Medulla oblongata (tissue), 1 donor: ENCODE measurements at regions not wholly inside any gene's neighbourhood (a gene's known extent, or its start where the extent isn't known, plus 50 kb on each side); places are given as distances from the start of the nearest gene placed in this dataset.

Source experiments
- DNase-seq: peaks from one replicate; pipeline ENCODE4 v3.0.0-alpha.2; 2015; ENCODE audit errors: extremely low spot score

DNA sequence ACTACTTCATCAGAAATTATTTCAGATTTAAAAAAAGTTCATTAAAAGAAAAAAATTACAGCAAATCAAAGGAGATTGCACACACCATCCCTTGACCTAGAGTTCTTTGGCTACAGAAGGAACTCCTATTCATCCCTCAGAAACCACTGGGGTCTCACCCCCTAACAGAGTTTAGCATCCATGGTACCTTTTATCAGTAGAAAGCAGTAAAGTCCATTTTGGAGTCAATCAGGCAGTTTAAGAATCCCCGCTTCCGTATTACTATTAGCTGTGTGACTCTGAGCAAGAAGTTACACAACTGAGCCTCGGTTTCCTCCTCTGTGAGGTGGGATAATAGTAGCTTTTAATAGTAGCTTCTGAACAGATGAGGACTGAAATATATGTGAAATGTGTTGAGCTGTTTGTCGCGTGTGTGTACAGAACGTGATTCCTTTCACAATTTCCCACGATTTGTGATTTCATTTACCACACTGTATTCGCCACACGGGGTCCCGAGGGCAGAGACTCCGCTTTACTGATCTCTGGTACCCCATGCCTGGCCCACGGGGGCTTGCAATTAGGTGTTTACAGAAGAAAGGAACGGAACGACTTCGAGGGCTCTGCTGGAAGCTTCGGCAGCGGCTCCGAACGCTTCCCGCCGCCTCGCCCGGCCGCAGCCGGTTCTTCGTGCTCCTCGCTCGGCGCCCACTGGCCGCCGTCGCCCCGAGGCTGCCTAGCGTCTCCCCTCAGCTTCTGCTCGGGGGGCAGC lies 72.5 kb upstream of the ZBED5 start:
- DNase-seq, result peak; percentile 28

DNA sequence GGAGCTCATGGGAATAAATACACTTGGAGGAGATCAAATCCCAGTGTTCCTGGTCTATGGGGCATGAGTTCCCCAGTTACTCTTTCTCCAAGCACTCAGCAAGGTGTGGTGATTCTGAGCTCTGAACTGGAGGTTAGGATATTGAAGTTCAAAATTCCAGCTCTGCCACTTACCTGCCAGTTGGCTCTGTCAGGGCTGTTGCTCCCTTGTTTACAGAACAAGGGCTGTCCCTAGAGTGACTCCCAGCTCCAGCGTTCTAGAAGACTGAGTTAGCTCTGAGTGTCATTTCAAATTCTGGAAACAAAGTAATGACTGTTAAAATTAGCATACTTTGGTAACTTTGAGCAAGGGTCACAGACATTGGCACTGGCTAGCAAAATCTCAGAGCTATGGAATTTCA lies 69.7 kb upstream of the ZBED5 start:
- no peak for DNase-seq

DNA sequence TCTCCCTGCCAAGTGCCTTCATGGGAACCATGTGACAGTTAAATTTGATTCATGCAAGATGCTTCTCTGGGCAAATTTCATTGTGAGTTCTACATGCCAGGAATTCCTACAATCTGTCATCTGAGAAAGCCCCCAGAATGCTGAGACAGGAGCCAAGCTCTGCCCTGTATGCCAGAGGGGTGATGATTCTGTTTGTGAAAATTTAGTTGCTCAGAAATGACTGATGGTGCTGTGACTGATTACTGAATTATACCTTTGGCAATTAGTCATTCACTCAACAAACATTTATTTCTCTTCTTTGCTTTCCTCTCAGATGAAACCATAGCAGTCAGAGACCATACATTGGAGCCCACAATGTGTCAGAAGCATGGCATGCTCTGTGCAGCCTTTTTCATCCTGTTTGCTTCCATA lies 69.0 kb upstream of the ZBED5 start:
- no peak for DNase-seq

DNA sequence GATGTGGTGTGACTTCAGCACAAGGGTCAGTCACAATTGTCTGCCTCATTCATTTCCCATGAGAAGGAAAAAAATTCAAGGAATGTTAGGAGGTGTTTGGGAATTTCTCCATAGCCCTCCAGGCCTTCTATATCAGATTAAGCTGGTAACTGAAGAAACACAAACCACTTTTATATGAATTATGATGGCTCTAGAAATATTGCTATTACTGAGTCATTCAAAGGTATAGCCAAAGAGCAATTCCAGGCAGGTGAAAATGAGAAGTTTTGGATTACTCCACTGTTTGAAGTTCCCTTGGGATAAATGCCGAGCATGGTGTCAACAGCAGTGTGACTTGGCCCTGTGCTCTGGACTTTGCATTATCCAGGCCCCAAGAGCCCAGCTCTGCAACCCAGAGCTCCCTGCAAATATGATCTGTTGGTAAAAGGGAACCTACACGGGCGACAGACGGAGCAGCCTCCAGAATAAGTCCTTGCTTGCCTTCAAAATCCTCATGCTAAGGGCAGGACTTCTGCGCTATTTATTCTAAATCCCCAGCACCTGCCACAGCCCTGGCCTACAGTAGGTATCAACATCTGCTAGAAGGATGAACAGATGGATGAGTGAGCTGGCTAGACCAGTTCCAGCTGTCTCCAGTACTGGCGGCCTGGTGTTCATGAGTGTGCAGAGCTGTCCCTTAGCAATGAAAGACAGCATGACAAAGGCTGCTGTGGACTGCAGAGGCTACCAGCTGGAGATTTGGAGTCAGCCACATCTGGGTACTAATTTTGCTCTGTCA lies 67.5 kb upstream of the ZBED5 start:
- no peak for DNase-seq

DNA sequence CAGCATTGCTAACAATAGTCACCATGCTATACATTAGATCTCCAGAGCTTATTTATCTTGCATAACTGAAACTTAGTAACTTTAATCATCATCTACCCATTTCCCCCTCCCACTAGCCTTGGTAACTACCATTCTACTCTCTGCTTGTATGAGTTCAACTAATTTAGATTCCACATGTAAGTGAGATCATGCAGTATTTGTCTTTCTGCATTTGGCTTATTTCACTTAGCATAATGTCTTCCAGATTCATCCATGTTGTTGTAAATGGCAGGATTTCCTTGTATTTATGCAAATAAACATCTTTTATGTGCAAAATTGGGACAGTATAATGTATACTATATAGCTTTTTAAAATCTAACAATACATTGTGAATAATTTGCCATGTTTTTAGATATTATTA lies 66.0 kb upstream of the ZBED5 start:
- no peak for DNase-seq

DNA sequence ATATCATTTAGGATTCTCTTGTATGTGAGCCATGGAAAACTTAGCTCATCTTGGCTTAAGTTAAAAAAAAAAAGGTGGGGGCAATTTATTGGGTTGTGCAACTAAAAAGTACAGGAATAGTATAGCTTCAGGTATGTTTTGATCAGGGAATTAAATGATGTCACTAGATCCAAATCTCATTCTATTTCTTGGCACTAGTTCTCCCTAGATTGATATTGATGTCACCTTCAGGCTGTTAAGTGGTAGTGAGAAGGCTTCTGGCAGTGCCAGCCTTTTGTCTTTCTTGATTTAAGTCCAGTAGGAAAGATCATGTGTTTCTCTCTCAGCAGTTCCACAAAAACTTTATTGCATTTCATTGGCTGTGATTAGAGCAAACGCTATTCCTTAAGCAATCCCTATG lies 65.0 kb upstream of the ZBED5 start:
- DNase-seq, result no peak

DNA sequence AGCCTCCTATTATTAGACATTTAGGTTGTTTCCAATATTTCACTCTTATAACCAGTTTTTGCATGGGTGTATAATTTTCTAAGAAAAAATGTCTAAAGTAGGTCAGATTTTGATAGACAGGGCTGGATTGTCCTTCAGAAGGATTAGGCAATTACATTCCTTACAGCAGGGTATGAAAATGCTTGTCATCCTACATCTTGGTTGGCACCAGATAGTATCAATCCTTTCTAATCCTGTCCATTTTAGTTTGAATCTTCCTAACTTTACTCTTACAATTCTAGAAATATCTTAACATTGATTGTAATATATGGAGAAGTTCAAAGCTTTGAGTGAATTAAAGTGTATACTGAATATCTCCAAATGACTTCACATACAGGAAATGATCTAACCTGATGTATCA lies 63.0 kb upstream of the ZBED5 start:
- no peak for DNase-seq

DNA sequence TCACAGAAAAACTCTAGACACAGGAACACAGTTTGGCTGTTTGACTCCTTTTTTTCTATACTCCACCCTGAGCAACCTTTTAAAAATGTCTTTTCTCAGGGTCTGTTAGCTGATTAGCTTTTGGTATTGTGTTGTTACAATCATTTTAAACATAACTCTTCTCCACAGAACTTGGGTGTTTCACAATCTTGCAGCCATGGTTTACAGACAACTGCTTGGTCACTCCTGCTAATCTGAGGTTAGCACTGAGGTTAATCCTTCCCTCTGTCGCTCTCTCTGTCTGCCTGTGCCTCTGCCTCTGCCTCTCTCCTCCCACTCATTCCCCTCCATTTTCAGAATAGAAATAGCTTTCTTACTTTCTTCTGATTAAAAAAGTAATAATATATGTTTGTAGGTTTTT lies 62.4 kb upstream of the ZBED5 start:
- DNase-seq, result no peak

DNA sequence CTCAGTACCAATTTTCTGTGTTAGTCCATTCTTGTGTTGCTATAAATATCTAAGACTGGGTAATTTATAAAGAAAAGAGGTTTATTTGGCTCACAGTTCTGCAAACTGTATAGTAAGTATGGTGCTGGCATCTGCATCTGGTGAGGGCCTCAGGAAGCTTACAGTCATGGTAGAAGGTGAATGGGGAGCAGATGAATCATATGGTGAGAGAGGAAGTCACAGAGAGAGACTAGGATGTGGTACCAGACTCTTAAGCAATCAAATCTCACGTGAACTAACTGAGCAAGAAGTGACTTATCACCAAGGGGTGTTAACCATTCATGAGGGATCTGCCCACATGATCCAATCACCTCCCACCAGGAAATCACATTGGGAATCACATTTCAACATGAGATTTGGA lies 60.8 kb upstream of the ZBED5 start:
- DNase-seq, result no peak

DNA sequence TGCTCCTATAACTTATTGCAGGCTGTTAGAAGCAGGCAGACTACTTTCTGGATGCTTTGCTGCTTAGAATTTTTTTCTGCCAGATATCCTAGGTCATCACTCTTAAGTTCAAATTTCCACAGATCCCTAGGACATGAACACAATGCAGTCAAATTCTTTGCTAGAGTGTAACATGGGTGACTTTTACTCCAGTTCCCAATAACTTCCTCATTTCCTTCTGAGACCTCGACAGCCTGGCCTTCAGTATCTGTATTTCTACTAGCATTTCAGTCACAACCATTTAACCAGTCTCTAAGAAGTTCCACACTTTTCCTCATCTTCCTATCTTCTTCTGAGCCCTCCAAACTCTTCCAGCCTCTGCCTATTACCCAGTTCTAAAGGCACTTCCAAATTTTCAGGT lies 60.4 kb upstream of the ZBED5 start:
- no peak for DNase-seq

DNA sequence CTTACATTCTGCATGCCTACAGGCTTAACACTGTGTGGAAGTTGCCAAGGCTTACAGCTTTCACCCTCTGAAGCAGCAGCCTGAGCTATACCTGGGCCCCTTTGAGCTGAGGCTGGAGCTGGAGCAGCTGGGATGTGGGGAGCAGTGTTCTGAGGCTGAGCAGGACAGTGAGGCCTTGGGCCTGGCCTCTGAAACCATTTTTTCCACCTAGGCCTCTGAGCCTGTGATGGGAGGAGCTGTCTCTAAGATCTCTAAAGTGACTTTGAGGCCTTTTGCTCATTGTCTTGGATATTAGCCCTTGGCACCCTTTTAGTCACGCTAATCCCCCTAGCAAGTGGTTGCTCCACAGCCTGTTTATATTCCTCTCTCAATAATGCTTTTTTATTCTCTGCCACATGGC lies 59.9 kb upstream of the ZBED5 start:
- DNase-seq, result no peak

DNA sequence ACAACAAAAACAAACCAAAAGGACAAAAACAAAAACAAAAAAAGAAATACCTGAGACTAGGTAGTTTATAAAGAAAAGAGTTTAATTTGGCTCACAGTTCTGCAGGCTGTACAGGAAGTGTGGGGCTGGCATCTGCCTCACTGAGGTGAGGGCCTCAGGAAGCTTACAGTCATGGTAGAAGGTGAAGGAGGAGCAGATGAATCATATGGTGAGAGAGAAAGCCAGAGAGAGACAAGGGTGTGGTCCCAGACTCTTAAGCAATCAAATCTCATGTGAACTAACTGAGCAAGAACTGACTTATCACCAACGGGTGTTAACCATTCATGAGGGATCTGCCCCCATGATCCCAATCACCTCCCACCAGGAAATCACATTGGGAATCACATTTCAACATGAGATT lies 58.8 kb upstream of the ZBED5 start:
- no peak for DNase-seq

DNA sequence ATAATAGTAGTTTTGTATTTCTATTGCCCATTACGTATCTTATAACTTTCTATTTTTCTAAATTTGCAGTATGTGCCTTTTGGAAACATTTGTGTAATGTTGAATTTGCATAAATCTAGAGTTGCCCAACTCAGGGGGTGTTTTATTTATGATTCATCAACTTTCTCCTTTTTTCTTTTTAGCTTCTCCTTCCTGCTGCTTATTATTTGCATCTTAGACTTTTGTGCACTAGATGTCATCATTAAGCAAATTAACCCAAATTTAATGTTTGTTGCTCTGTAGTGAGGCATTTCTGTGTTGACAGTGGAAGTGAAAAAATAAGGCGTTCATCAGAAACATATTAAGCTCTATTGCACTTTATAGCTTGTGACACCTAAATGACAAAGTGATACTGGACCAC lies 56.2 kb upstream of the ZBED5 start:
- no peak for DNase-seq

DNA sequence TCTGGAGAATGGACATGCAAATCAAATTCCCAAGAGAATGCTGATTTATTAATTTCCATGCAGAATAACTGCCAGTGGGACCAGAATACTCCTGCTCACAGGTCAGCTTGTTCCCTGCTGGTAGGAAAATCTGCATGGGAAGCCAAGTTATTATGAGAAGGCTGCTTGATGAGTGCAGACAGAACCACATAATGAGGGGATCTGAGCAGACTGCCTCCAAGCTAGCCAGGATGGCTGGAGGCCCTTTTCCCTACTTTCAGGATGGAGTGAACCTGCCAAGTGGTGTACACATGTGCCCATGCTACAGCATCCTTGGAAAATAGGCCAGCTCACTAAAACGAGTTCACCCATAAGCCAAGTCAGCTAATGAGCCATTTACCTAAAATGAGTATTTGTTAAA lies 55.2 kb upstream of the ZBED5 start:
- peak; percentile 21 for DNase-seq

DNA sequence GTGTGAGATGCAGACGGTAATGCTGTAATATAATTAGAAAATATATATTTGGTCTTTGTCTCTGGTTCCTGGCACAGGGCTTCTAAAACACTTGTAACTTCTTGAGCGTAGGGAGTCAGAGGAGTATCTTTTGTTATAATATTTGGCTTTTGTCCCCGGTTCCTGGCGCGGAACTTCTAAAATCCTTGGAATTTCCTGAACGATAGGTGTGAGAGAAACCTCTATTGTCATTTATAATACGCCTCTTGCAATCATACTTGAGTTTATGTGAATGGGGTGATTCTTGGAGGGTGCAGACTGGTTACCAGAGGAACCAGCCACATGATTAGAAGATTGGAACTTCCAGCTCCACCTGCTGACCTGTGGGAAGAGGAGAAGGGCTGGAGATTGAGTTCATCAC lies 54.1 kb upstream of the ZBED5 start:
- DNase-seq, result no peak

DNA sequence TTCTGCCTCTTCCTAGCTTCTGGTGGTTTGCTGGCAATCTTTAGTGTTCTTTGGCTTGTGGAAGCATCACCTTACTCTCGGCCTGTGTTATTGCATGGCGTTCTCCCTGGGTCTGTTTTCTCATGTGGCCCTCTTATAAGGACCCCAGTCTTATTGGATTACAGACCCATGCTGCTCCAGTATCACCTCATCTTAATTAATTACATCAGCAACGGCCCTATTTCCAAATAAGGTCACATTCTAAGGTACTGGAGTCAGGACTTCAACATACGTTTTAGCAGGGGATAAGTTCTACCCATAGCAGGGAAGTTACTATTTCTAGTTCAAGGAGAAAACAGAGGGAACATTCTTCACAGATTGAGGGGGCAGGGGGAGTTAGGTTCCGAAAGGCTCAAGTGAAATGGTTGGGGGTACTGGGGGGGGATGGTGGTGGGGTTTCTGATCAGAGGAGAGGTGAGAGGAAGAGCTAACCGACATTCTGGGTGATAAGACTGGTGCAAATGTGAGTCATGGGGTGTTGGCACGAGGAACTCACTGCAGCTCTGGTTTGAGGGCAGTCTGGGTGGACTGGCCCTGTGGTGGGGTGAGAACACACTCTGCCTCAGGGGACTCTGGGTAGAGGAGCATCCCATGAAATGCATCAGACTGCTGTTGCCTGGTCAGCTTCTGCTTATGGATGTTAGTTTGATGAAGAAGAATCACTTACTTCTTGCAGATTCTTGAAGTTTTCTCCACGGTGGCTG lies 51.5 kb upstream of the ZBED5 start:
- no peak for DNase-seq

DNA sequence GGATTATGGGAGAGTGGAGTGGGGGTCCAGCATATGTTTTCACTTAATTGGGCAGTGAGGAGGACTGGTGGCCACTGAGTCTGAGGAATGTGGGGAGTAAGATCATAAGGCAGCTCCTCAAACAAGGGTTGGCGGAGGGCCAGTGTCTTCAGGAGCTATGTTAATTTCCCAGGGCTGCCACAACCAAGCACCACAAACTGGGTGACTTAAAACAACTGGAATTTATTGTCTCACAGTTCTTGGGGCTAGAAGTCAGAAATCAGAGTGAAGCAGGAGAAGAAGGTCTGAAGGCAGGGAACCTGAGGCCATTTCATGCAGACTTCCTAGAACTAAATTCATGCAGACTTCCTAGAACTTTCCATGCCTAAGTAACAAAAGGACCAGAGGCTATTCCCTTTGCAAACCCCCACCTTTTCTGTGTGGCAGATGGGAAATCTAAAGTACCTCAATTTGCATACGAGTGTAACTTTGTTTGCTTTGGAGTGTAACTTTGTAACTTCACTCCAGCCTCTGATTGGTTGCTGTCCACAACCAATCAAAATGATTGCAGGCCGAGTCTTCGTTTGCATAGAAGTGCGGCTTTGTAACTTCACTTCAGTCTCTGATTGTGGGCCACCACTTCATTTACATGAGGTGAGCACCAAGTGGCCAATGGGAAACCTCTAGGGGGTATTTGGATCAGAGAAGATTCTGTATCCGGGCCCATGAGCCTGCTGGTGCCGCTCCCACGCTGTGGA lies 50.5 kb upstream of the ZBED5 start:
- no peak for DNase-seq
